ENCODE measurements at regions not wholly inside any gene's neighbourhood (a gene's known extent, or its start where the extent isn't known, plus 50 kb on each side); places are given as distances from the start of the nearest gene placed in this dataset.

DNA sequence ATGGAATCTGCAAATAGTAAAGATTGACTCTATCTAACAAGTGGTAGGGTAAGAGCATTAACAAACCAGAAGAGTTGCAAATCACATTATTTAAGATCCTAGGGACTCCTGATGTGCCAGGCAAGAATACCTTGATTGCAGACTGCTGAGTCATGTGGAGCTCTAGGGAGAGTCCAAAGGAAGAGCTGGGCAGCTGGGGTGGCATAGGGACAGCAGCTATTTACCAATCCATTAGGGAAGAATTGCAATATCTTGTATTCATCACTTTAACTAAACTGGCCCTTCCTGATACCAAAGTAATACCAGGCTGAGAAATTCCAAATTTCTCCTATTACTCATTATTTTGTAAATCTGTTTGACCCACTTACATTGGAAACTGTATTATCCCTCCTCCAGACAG lies 52.2 kb upstream of the ACP3 start:
- TF ChIP-seq ZNF383 (CRISPR knock-in tag; IDR thresholded peaks at IDR 0.05; ENCODE audit: borderline replicate concordance) (no peak), HOXA7 (CRISPR knock-in tag; IDR thresholded peaks at IDR 0.05) (no peak), ZBTB38 (CRISPR knock-in tag; IDR thresholded peaks at IDR 0.05) (no peak), EEA1 (CRISPR knock-in tag; IDR thresholded peaks at IDR 0.05; ENCODE audit: borderline replicate concordance) (no peak), ZNF121 (CRISPR knock-in tag; IDR thresholded peaks at IDR 0.05) (no peak), TOE1 (CRISPR knock-in tag; IDR thresholded peaks at IDR 0.05) (no peak)
- FAIRE-seq (no peak), ATAC-seq (no peak), DNase-seq (ENCODE audit: low spot score) (no peak)
- Histone ChIP-seq H3K36me3 (replicated peaks in 1 of 2; ENCODE audit: control insufficient read depth in 1 of 2, insufficient read depth in 2 of 2, low read length in 2 of 2) (no peaks in the 10 kb centered on the region), H3K9ac (ENCODE audit: insufficient read depth, low read depth, low read length) (no peak overlapping the region), H3K4me3 (replicated peaks in 1 of 3; ENCODE audit: insufficient read depth in 1 of 3, low read depth in 2 of 3, low read length in 3 of 3) (no peak overlapping the region), H2AFZ (ENCODE audit: low read length) (no peak overlapping the region), H3K4me1 (ENCODE audit: insufficient read depth, low read length) (no peaks in the 10 kb centered on the region), H3K4me2 (ENCODE audit: low read depth, low read length) (no peak overlapping the region), H3K27ac (ENCODE audit: extremely low read length, insufficient read depth, low read length) (no peak overlapping the region), H3K27me3 (ENCODE audit: control insufficient read depth in 1 of 2, insufficient read depth in 2 of 2, low read length in 2 of 2) (no peaks in the 10 kb centered on the region), H4K20me1 (ENCODE audit: insufficient read depth, low read length) (no peaks in the 10 kb centered on the region), H3K79me2 (ENCODE audit: insufficient read depth, low read length) (no peaks in the 10 kb centered on the region), H3K9me3 (ENCODE audit: low read length) (peaks cover 7% of the 10 kb centered on the region)
- POLR2A ChIA-PET, result no interaction called here
- CTCF ChIA-PET (ENCODE audit: low intra/inter-chr PET ratio, low total read pairs), result no interaction called here
- intact Hi-C loops (cut with micrococcal nuclease; ENCODE audit: unreplicated experiment), result no loop called here
- in situ Hi-C loops (cut with HindIII; ENCODE audit: extremely low pct_ligation_motif_present, low pct_unique_long_range_greater_than_20kb), result no loop called here
- BruUV-seq (replicated peaks), result no TSS peak

DNA sequence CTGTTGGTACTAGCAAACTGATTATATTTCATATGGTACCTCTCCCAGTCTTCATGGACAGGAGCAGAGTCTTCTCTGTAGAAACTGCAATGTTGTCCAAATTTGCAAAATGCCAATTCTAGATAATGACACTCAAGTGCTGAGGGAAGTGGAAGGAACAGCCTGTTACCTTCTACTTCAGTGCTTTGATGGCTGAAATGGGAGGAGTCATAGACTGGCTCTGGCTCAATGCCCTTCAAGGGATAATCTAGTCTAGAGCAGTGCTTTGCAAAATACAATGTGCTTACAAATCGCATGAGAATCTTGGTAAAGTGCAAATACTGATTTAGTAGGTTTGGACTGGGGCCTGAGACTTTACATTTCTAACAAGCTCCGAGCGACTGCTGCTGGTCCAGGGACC lies 51.7 kb upstream of the ACP3 start:
- no peak for DNase-seq (ENCODE audit: low spot score)
- intact Hi-C loops (cut with micrococcal nuclease; ENCODE audit: unreplicated experiment) (no loop called here), in situ Hi-C loops (cut with HindIII; ENCODE audit: extremely low pct_ligation_motif_present, low pct_unique_long_range_greater_than_20kb) (no loop called here)
- Histone ChIP-seq H3K4me3 (replicated peaks in 1 of 3; ENCODE audit: insufficient read depth in 1 of 3, low read depth in 2 of 3, low read length in 3 of 3) (no peak overlapping the region), H3K27me3 (ENCODE audit: control insufficient read depth in 1 of 2, insufficient read depth in 2 of 2, low read length in 2 of 2) (no peaks in the 10 kb centered on the region), H3K9ac (ENCODE audit: insufficient read depth, low read depth, low read length) (no peak overlapping the region), H3K79me2 (ENCODE audit: insufficient read depth, low read length) (no peaks in the 10 kb centered on the region), H3K36me3 (replicated peaks in 1 of 2; ENCODE audit: control insufficient read depth in 1 of 2, insufficient read depth in 2 of 2, low read length in 2 of 2) (no peaks in the 10 kb centered on the region), H3K4me2 (ENCODE audit: low read depth, low read length) (no peak overlapping the region), H4K20me1 (ENCODE audit: insufficient read depth, low read length) (no peaks in the 10 kb centered on the region), H3K9me3 (ENCODE audit: low read length) (peaks cover 7% of the 10 kb centered on the region), H3K27ac (ENCODE audit: extremely low read length, insufficient read depth, low read length) (no peak overlapping the region), H2AFZ (ENCODE audit: low read length) (no peak overlapping the region), H3K4me1 (ENCODE audit: insufficient read depth, low read length) (no peaks in the 10 kb centered on the region)
- no peak for FAIRE-seq
- no peak for ATAC-seq
- no TSS peak for BruUV-seq (replicated peaks)
- ChIA-PET CTCF (ENCODE audit: low intra/inter-chr PET ratio, low total read pairs) (no interaction called here), POLR2A (no interaction called here)
- 11% methylated on average over 3 of the region's 3 CpGs for WGBS (ENCODE audit: low lambda C conversion rate)
- TF ChIP-seq, protein P1, sequence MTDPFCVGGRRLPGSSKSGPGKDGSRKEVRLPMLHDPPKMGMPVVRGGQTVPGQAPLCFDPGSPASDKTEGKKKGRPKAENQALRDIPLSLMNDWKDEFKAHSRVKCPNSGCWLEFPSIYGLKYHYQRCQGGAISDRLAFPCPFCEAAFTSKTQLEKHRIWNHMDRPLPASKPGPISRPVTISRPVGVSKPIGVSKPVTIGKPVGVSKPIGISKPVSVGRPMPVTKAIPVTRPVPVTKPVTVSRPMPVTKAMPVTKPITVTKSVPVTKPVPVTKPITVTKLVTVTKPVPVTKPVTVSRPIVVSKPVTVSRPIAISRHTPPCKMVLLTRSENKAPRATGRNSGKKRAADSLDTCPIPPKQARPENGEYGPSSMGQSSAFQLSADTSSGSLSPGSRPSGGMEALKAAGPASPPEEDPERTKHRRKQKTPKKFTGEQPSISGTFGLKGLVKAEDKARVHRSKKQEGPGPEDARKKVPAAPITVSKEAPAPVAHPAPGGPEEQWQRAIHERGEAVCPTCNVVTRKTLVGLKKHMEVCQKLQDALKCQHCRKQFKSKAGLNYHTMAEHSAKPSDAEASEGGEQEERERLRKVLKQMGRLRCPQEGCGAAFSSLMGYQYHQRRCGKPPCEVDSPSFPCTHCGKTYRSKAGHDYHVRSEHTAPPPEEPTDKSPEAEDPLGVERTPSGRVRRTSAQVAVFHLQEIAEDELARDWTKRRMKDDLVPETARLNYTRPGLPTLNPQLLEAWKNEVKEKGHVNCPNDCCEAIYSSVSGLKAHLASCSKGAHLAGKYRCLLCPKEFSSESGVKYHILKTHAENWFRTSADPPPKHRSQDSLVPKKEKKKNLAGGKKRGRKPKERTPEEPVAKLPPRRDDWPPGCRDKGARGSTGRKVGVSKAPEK (CRISPR knock-in tag; IDR thresholded peaks at IDR 0.05; ENCODE audit: borderline replicate concordance), result no peak
- TF ChIP-seq ZNF850 (CRISPR knock-in tag; conservative IDR thresholded peaks at IDR 0.05) (no peak), NCOA1 (CRISPR knock-in tag; IDR thresholded peaks at IDR 0.05) (no peak), ZNF569 (CRISPR knock-in tag; IDR thresholded peaks at IDR 0.05; ENCODE audit: borderline replicate concordance) (no peak), ARNT (IDR thresholded peaks at IDR 0.05) (no peak), PHF5A (CRISPR knock-in tag; IDR thresholded peaks at IDR 0.05; ENCODE audit: low read depth, unreplicated experiment) (no peak), NFYB (CRISPR knock-in tag; IDR thresholded peaks at IDR 0.05) (no peak), ZNF780A (CRISPR knock-in tag; IDR thresholded peaks at IDR 0.05) (no peak), STAG1 (CRISPR knock-in tag; IDR thresholded peaks at IDR 0.05) (no peak), RAD21 (CRISPR knock-in tag; IDR thresholded peaks at IDR 0.05) (no peak), ZNF431 (CRISPR knock-in tag; IDR thresholded peaks at IDR 0.05; ENCODE audit: borderline replicate concordance, low read depth) (no peak)
- TF ChIP-seq, protein P2, sequence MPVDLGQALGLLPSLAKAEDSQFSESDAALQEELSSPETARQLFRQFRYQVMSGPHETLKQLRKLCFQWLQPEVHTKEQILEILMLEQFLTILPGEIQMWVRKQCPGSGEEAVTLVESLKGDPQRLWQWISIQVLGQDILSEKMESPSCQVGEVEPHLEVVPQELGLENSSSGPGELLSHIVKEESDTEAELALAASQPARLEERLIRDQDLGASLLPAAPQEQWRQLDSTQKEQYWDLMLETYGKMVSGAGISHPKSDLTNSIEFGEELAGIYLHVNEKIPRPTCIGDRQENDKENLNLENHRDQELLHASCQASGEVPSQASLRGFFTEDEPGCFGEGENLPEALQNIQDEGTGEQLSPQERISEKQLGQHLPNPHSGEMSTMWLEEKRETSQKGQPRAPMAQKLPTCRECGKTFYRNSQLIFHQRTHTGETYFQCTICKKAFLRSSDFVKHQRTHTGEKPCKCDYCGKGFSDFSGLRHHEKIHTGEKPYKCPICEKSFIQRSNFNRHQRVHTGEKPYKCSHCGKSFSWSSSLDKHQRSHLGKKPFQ (CRISPR knock-in tag; IDR thresholded peaks at IDR 0.05; ENCODE audit: insufficient replicate concordance), result no peak

Measured in HepG2 (cell line).